GM12875 (cell line): ENCODE measurements at regions not wholly inside any gene's neighbourhood (a gene's known extent, or its start where the extent isn't known, plus 50 kb on each side); places are given as distances from the start of the nearest gene placed in this dataset.

ENCODE experiments used
- H3K4me3 ChIP-seq: one replicate; pipeline ENCODE4 v1.5.1; 2011; ENCODE audit warnings: low read depth, low read length, control low read depth
- TF ChIP-seq, protein P1 (sequence below): IDR thresholded peaks from 2 replicates; pipeline ENCODE4 v1.5.1; 2011; ENCODE audit warnings: low read depth, mild to moderate bottlenecking, control low read depth, inconsistent platforms, low read length, moderate library complexity, borderline replicate concordance; ENCODE audit not compliant: insufficient read depth

DNA sequence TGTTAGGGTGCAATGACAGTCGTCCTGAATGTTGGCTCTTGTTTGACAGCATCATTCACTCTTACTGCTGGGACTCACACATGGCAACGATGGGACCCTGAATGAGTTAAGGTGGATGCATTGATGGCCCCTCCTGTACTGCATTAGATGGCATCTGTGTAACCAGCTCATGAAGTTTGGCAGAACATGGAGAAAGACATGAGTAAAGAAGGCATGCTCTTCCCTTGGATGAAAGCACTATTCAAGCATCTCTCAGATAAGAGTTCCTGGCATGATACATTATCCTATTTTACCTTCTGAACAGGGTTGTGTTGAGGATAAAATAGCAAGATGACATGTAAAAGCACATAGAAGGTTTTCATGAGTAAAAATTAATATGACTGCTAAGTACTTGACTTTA lies 142.2 kb upstream of the GAS1 start:
- TF ChIP-seq, protein P1, sequence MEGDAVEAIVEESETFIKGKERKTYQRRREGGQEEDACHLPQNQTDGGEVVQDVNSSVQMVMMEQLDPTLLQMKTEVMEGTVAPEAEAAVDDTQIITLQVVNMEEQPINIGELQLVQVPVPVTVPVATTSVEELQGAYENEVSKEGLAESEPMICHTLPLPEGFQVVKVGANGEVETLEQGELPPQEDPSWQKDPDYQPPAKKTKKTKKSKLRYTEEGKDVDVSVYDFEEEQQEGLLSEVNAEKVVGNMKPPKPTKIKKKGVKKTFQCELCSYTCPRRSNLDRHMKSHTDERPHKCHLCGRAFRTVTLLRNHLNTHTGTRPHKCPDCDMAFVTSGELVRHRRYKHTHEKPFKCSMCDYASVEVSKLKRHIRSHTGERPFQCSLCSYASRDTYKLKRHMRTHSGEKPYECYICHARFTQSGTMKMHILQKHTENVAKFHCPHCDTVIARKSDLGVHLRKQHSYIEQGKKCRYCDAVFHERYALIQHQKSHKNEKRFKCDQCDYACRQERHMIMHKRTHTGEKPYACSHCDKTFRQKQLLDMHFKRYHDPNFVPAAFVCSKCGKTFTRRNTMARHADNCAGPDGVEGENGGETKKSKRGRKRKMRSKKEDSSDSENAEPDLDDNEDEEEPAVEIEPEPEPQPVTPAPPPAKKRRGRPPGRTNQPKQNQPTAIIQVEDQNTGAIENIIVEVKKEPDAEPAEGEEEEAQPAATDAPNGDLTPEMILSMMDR, result no peak
- H3K4me3 ChIP-seq, result no peak overlapping the region

DNA sequence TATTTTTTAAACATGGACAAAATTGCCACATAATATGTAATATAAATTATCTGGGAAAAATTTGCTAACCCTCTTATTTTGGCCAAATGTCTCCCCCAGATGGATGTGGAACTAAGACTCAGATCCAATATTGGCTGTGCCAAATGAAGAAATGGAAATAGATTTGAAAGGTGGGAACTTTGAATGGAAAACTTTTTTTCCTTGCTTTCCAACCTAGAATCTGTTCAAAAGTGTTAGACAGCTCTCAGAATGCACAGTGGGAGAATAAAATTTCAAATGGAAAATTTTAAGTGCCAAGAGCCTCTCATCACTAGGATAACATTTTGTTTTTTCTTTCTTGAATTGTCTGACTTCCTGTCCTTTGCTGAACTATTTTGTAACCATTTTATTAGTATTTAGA lies 142.6 kb upstream of the GAS1 start:
- no peak overlapping the region for H3K4me3 ChIP-seq
- TF ChIP-seq, protein P1, result no peak

DNA sequence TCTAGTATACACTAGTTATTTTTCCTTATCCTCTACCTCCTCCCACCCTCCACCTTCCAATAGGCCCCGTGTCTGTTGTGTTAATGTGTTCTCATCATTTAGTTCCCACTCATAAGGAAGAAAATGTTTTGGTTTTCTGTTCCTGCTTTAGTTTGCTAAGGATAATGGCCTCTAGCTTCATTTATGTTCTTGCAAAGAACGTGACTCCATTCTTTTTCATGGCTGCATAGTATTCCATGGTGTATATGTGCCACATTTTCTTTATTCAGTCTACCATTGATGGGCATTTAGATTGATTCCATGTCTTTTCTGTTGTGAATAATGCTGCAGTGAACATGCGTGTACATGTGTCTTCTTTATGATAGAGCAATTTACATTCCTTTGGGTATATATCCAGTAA lies 146.5 kb upstream of the GAS1 start:
- H3K4me3 ChIP-seq, result no peak overlapping the region
- TF ChIP-seq, protein P1, result no peak

DNA sequence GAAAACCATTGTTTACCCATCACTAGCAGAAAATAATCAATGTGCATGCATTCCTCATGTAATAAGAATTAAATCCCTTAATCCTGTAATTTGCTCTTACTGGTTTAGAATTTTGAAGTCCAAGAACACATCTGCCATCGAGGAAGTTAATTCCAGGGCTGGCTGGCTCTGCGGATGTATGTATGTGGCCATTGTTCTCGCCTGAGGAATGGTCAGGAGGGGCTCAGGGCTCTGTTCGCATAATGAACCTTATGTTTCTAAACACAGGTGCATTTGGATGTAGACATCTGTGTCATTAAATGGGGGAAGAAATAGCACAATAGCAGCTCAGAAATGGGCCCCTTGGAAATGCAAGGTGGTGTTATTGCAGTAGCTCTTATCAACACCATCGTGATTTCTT lies 148.6 kb upstream of the GAS1 start:
- TF ChIP-seq, protein P1, result no peak
- H3K4me3 ChIP-seq, result no peak overlapping the region

DNA sequence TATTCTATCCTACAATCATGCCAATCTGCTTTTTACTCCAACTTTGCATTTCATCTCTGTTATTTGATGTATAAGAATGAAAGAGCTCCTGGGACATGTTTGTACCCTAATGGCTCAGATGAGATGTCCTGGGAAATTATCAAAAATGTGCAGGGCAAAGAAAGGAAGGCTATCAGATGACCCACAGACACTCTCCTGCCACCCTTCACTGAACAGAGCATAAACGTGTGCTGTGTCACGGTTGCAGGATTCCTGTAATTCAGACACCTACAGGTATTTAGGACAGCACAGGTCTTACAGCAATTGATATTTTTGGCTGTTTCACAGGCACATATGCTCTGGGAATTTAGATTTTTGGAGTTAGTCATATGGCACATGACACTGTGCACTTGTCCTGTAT lies 149.2 kb upstream of the GAS1 start:
- no peak overlapping the region for H3K4me3 ChIP-seq
- TF ChIP-seq, protein P1, result no peak

DNA sequence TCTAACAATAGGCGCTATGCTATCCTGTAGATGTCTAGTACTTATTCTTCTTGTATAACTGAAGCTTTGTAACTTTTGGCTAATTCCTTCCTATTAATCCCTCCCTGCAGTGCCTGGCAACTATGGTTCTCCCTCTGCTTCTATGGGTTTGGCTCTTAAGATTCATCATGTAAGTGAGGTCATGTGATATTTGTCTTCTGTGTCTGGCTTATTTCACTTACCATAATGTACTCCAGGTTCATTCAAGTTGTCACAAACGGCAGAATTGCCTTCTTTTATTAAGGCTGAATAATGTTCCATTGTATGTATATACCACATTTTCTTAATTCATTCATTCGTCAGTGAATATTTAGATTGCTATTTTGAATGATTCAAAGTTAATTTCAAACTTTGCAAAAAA lies 149.9 kb upstream of the GAS1 start:
- no peak overlapping the region for H3K4me3 ChIP-seq
- TF ChIP-seq, protein P1, result no peak

DNA sequence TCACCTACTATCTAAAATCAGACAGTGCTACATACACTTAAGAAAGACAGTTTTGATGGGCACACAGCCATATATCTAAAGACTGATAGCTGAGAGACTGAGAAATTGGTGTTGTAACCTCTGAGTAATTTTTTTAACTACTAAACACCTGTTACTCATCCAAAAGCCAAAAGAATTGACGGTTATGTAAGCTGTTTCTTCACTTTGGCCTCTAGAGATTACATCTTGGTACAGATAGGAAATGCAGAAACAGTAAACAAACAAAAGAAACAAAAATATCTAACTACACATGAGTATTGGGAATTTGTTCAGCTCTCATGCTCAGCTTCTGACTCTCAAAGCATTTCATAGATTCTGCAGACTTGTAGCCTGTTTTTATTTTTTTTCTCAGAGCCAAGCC lies 152.1 kb upstream of the GAS1 start:
- TF ChIP-seq, protein P1, result no peak
- H3K4me3 ChIP-seq, result no peak overlapping the region
